HTR-8/SVneo (cell line): ENCODE measurements at regions not wholly inside any gene's neighbourhood (a gene's known extent, or its start where the extent isn't known, plus 50 kb on each side); places are given as distances from the start of the nearest gene placed in this dataset.

Experiments
- DNase-seq: peaks from one replicate; pipeline ENCODE4 v3.0.0; 2011; ENCODE audit warnings: low spot score, mixed read lengths; ENCODE audit not compliant: insufficient read length
- FAIRE-seq: peaks from 2 replicates; lab custom pipeline; 2011; peaks lifted over from hg19 to GRCh38; lab: Jason Lieb, UNC

DNA sequence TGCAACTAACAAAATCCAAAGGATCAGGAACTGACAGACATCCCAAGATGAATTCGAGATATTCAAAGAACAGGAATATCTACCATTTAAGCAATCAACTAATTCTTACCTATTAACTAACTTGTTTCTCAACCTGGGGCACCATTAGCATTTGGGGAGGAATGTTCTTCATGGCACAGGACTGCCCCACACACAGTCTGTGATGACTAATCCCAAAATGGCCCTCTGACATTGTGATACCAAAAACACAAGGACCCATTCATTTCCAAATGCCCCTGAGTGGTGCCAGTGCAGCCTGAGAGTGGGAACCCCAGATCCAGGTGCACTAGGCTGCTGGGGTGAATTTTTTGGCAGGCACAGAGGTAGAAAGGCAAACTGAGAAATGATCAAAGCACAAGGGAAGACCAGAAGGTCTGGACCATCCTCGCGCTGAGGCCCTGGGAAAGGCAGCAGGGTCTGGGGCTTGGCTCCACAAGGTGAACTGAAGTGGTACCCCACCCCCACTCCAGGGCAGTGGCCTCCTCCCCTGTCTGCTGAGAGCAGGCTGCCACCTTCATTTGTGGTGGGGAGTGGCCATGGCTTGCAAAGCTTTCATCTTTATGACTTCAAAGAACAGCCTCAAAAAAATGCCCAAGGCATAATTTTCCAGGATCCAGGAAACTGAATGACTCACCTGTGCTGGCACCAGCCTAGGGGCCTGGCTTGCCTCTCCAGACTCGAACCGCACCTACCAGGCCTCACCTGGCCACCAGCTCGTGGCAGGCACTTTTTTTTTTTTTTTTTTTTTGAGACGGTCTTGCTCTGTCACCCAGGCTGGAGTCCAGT, 122.4 kb downstream of the BCOR start:
- FAIRE-seq (no peak), DNase-seq (no peak)

DNA sequence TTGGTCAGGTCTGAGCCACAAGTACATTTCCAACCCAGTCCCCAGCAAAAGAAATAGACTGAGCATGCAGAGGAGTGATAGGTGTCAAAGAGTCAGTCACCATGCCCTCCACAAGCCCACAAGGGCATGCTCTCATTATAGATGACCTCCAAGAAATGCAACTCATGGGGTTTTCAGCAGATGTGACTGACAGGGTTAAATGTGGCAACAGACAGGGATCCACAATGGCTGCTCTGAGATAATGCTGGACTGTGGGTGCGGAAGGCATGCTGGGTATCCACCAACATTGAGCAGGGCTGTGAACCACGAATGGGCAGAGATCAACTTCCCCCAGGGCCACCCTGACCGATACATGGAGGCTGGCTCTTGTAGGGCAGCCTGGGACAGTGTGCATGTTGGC, 115.8 kb downstream of the BCOR start:
- DNase-seq (no peak), FAIRE-seq (no peak)

DNA sequence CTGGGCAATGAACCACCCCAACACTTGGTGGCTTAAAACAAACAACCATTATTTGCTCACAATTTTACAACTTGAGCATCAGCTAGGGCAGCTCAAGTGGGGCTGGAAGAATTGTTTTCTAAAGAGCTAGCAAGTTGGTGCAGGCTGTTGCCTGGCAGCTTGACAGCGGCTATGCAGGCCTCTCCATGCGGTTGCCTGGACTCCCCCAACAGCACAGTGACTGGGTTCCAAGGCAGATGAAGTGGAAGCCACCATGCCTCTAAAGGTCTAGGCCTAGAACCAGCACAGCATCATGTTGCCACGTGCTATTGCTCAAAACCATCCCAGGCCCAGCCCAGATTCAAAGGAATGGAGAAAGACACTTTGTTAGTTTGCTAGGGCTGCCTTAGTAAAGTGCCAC, 114.8 kb downstream of the BCOR start:
- no peak for FAIRE-seq
- DNase-seq = no peak

DNA sequence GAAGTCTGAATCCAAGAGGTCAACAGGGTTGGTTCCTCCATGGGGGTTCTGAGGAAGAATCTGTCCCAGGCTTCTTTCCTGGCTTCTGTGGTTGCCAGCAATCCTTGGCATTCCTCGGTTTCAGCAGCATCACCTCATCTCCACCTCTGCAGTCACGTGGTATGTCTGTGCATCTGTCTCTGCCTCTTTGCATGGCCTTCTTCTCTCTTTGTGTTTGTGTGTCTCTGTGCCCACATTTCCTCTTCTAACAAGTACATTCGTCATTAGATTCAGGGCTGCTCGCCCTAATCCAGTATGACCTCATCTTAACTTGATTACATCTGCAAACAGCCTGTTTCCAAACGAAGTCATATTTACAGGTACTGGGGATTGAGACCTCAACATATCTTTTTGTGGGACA, 114.0 kb downstream of the BCOR start:
- FAIRE-seq (no peak), DNase-seq (no peak)

DNA sequence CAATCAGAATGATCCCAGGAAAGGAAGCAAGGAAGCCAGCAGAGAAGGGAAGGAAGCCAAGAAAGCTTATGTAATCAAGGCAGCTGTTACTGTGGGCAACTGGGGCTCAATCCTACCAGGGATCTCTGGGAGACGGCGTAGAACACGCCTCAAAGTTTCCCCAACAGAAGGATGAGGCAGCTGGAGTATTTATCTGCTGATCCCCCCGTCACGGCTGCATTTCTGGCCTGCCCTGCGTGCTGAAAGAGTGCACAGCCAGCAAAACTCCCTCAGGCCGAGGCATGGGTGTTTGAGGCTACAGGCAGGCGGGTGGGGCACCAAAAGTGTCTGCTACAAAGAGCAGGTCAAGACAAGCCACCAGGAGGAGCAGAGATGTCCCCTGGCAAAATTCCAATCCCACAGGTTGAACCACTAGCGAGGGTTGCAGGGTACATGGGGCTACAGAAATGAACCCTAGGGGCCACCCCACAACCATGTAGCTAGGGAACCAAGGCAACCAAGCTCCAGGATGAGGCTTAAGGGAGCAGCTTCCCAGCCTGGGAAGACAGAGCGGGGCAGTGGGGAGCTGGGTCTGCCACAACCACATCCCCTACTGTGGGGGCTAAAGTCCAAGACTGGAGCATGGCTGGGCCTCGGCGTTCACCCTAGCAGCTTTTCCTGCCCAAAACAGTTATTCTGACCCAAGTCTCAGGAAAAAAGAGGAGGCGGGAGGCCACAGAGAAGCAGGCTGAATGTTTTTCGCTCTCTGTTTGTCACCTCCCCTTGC, 113.4 kb downstream of the BCOR start:
- FAIRE-seq = no peak
- DNase-seq = no peak

DNA sequence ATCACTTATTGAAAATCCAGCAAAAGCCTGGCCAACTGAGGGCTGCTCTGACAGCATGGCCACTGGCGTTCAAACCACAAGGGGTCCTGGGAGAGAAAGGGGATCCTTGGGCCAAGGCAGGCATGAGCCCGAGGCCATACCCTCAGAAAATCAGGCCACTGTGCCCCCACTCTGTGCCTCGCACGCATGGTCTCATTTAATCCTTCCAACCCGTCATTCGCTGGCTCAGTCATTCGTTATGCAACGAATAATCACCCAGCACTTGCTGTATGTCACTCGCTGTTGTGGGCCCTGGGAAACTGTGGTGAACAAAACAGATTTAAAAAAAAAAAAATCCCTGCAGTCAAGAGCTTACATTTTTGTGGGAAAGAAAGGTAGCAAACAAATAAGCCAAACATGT, 112.7 kb downstream of the BCOR start:
- no peak for FAIRE-seq
- no peak for DNase-seq

DNA sequence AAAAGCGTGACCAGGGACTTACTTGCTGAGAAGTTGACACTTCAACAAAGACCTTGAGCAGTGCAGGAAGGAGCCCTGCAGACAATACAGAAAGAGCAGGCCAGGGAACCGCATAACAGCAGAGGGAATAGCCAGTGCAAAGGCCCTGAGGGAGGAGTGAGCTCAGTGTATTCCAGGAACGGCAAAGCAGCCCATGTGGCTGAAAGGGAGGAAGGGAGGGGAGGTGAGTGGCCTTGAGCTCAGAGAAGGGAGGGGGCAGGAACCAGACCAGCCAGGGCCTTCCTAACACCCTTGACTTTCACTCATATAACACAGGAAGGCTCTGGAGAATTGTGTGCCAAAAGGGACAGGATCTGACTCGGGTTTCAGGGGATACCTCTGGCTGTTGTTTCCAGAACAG, 112.2 kb downstream of the BCOR start:
- no peak for FAIRE-seq
- DNase-seq = no peak

DNA sequence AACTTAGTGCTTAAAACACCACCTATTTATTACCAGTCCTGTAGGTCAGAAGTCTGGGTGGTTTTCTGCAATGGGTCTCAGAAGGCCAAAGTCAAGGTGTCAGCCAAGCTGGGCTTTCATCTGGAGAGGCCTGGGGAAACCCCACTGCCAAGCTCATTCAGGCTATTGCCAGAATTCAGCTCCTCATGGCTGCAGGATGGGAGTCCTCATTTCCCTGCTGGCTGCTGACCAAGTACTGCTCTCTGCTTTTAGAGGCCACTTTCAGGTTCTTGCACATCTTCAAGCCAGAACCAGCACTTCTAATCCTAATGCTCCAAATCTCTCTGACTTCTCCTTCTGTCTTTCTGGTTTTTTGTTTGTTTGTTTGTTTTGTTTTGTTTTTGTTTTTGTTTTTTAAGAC, 109.3 kb downstream of the BCOR start:
- no peak for FAIRE-seq
- DNase-seq = no peak

DNA sequence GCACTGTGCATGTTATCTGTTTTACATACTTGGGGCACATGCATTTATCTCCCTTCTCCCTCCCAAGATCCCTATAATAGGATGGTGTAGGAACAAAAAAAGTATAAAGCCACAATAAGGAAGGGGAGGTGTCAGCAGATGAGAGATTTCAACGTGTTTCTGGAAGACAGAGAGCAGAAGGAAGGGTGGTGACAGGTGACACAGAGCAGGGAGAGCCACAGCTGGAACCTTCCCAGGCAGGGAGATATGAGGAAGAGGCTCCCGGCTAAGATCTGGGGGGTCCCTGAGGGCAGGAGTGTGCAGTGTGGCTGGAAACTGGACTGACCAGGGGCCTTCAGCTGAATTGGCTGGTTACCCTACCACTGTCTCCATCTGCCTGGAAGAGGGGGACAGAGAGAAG, 107.4 kb downstream of the BCOR start:
- no peak for DNase-seq
- no peak for FAIRE-seq

DNA sequence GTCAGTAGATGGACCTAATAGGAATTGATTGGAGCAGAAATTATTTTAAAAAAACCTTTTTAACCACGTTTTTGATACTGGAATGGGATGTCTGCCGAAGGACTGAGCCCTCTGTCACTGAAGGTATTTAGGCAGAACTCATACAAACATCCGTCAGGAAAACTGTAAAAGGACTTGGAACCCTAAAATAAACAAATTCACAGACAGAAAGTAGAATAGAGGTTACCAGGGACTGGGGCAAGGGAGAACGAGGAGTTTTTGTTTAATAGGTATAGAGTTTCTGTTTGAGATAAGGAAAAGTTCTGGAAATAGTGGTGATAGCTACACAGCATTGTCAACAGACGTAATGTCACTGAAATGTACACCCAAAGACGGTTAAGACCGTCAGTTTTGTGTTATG, 105.5 kb downstream of the BCOR start:
- no peak for FAIRE-seq
- no peak for DNase-seq

DNA sequence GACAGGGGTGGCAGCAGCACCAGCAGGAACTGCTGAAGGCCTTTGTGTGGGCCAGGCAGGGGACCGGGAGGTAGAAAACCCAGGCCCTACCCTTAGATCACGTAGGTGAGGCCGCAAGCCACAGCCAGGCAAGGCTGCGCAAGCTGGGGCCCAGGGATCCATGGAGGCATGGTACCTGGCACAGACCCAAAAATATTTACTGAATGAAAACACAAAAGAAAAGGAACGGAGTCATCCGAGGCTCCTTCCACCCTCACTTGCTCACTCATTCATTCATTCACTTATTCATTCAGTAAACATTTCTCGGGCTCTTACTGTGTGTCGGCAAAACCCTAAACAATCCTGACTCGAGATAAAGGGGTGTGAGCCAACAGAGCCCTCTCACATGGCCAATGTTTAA, 102.3 kb downstream of the BCOR start:
- no peak for DNase-seq
- no peak for FAIRE-seq

DNA sequence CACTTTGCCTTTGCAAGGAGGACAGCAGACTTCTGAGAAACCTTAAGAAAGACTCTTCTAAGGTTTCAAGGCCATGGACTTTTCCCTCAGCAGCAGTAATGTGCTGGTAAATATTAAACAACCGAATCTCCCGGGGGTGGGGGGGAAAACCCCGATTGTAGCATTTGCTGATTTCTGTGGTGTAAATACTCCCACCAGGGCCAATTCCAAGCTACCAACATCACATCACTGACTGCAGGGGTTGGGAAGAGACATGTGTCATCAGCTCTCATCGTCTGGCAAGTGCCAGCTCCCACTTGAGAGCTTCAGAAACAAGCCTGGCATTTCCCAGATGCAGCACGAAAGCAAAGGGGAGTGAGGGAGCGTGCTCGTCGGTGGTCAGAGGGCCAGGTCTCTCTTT, 101.2 kb downstream of the BCOR start:
- FAIRE-seq = no peak
- no peak for DNase-seq

DNA sequence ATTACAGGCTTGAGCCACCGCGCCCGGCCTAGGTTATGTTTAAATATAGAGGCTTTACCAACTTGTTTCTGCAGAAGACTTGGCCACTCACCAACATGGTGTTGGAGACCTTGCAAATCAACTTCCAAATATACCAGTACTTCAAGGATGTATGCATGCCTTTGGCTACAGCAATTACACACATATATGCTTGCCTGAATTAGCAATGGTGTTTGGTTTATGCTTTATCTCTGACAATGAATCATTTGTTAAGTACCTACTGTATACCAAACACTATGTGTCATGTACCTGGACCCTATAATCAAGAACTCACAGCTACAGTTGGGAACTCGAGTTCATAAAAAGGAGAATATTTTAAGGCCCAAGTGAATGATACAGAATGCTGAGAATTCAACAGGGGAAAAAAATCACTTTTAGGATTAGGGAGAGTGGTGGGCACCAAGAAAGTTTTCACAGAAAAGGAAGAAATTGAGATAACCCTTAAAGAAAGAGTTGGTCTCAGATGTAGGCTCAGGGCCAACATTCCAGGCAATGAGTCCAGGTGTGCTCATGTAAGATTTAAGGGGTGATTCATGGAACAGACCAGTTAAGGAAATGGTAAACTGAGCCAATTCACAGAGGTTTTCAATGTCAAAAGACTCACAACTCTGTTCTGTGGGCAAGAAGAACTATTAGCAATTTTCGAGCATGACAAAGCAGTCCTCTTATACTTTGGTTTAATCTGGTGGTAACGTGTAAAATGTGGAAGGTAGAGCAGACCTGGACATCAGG, 98.9 kb downstream of the BCOR start:
- DNase-seq (no peak), FAIRE-seq (no peak)
